ENCODE measurements at regions not wholly inside any gene's neighbourhood (a gene's known extent, or its start where the extent isn't known, plus 50 kb on each side); places are given as distances from the start of the nearest gene placed in this dataset.

DNA sequence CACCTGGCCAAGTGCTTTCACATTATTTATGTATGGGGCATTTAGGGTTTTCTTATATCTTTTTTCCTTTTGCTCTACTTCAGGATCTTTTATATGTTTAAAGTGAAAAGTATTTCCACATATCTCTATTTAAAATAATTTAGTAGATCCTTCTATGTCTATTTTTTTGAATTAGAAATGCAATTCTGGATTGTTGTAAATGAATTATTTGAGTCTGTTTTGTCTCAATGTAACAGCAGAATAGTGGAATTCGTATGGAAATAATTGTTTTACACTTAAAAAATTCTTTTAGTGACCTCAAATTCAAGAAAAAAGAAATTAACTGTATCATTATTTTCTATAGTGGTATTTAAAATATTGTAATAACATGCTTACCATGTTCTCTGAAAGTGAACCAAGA lies 126.5 kb upstream of the HDAC9 start:
- H3K27ac ChIP-seq (ENCODE audit: low read depth in 2 of 2, low read length in 2 of 2) = no peak overlapping the region
- no peaks in the 10 kb centered on the region for H3K36me3 ChIP-seq (ENCODE audit: control insufficient read depth in 2 of 3, insufficient read depth in 3 of 3, low read length in 3 of 3)
- no peaks in the 10 kb centered on the region for H3K9me3 ChIP-seq (ENCODE audit: control insufficient read depth in 2 of 3, insufficient read depth in 1 of 3, low read length in 3 of 3)
- no peak overlapping the region for H3K4me3 ChIP-seq (ENCODE audit: low read length in 3 of 3)
- DNase-seq (no peak), FAIRE-seq (no peak)
- H3K27me3 ChIP-seq (ENCODE audit: control insufficient read depth, insufficient read depth, low read length) = no peaks in the 10 kb centered on the region
- no peak overlapping the region for H3K9ac ChIP-seq (ENCODE audit: low read length in 3 of 3)
- intact Hi-C loops (cut with DNase I) = no loop called here
- TF ChIP-seq, protein P1, sequence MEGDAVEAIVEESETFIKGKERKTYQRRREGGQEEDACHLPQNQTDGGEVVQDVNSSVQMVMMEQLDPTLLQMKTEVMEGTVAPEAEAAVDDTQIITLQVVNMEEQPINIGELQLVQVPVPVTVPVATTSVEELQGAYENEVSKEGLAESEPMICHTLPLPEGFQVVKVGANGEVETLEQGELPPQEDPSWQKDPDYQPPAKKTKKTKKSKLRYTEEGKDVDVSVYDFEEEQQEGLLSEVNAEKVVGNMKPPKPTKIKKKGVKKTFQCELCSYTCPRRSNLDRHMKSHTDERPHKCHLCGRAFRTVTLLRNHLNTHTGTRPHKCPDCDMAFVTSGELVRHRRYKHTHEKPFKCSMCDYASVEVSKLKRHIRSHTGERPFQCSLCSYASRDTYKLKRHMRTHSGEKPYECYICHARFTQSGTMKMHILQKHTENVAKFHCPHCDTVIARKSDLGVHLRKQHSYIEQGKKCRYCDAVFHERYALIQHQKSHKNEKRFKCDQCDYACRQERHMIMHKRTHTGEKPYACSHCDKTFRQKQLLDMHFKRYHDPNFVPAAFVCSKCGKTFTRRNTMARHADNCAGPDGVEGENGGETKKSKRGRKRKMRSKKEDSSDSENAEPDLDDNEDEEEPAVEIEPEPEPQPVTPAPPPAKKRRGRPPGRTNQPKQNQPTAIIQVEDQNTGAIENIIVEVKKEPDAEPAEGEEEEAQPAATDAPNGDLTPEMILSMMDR (IDR thresholded peaks at IDR 0.05; ENCODE audit: borderline replicate concordance, extremely low read depth, insufficient read depth) = no peak
- H3K4me1 ChIP-seq (ENCODE audit: control insufficient read depth in 2 of 3, insufficient read depth in 2 of 3, low read depth in 1 of 3, low read length in 3 of 3) = no peaks in the 10 kb centered on the region

DNA sequence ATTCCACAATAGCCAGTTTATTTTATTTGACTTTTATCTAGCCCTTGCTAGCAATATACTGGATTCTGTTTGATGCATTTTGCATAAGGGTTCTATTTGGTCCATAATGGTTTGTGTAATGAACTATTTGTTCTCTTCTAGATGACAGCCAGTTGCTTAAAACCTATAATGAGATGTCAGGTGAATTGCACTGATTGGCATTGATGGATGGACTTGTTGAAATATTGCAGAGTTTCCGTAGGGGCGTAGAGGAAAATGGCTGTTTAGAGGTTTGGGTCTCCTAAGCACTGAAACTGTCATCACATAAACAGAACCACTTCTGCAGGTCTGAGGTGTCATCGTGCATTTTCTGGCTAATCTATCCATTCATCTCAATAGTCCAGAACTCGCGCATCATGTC lies 124.9 kb upstream of the HDAC9 start:
- TF ChIP-seq, protein P1 (IDR thresholded peaks at IDR 0.05; ENCODE audit: borderline replicate concordance, extremely low read depth, insufficient read depth) = no peak
- H3K9me3 ChIP-seq (ENCODE audit: control insufficient read depth in 2 of 3, insufficient read depth in 1 of 3, low read length in 3 of 3) = no peaks in the 10 kb centered on the region
- no peaks in the 10 kb centered on the region for H3K36me3 ChIP-seq (ENCODE audit: control insufficient read depth in 2 of 3, insufficient read depth in 3 of 3, low read length in 3 of 3)
- H3K27ac ChIP-seq (ENCODE audit: low read depth in 2 of 2, low read length in 2 of 2) = no peak overlapping the region
- intact Hi-C loops (cut with DNase I) = no loop called here
- no peak overlapping the region for H3K4me3 ChIP-seq (ENCODE audit: low read length in 3 of 3)
- DNase-seq = no peak
- no peak for FAIRE-seq
- no peaks in the 10 kb centered on the region for H3K4me1 ChIP-seq (ENCODE audit: control insufficient read depth in 2 of 3, insufficient read depth in 2 of 3, low read depth in 1 of 3, low read length in 3 of 3)
- no peaks in the 10 kb centered on the region for H3K27me3 ChIP-seq (ENCODE audit: control insufficient read depth, insufficient read depth, low read length)
- H3K9ac ChIP-seq (ENCODE audit: low read length in 3 of 3) = no peak overlapping the region

DNA sequence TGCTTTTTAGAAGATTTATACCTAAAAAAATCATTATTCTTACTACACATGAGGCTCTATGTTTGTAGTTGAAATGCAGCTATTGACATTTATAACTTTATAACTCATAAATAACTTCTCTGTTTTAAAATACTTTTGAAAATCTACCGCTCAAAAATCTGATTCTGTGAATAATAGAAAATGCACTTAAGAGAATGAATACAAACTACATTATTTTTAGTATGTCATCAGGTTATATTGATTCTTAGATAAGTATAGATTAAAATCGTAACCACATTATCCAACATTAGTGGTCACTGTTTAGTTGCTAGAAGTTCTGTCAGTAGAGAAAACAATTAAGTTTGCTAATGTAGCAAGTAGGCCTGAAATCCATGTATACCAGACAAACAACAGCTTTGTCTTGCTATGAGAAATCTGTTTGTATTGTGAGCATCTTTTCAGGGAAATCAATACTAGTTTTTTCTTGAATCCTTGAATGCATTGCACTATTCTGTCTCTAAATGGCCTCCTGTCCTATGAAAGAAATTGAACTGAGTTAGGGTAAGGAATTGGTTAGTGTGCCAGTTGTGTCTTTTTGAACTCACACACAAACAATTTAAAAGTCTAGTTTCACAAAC lies 116.5 kb upstream of the HDAC9 start:
- FAIRE-seq (peak; percentile 41), DNase-seq (no peak)
- intact Hi-C loops (cut with DNase I) = no loop called here
- no peaks in the 10 kb centered on the region for H3K27me3 ChIP-seq (ENCODE audit: control insufficient read depth, insufficient read depth, low read length)
- H3K36me3 ChIP-seq (ENCODE audit: control insufficient read depth in 2 of 3, insufficient read depth in 3 of 3, low read length in 3 of 3) = no peaks in the 10 kb centered on the region
- no peaks in the 10 kb centered on the region for H3K4me1 ChIP-seq (ENCODE audit: control insufficient read depth in 2 of 3, insufficient read depth in 2 of 3, low read depth in 1 of 3, low read length in 3 of 3)
- no peak overlapping the region for H3K4me3 ChIP-seq (ENCODE audit: low read length in 3 of 3)
- TF ChIP-seq, protein P1 (IDR thresholded peaks at IDR 0.05; ENCODE audit: borderline replicate concordance, extremely low read depth, insufficient read depth) = no peak
- no peak overlapping the region for H3K9ac ChIP-seq (ENCODE audit: low read length in 3 of 3)
- H3K27ac ChIP-seq (ENCODE audit: low read depth in 2 of 2, low read length in 2 of 2) = no peak overlapping the region
- no peaks in the 10 kb centered on the region for H3K9me3 ChIP-seq (ENCODE audit: control insufficient read depth in 2 of 3, insufficient read depth in 1 of 3, low read length in 3 of 3)

All from kidney (tissue), 13 donors.